22Rv1 (cell line): ENCODE measurements at regions not wholly inside any gene's neighbourhood (a gene's known extent, or its start where the extent isn't known, plus 50 kb on each side); places are given as distances from the start of the nearest gene placed in this dataset.

Experiments used
- ZFX ChIP-seq: fragments of 450-650 bp; IDR thresholded peaks from 2 replicates; pipeline ENCODE4 v1.6.1; 2017; ENCODE audit warnings: antibody characterized with exemption, borderline replicate concordance
- TF ChIP-seq, protein P1 (sequence below): fragments of 450-650 bp; IDR thresholded peaks from 2 replicates; pipeline ENCODE4 v1.5.1; 2017; ENCODE audit warnings: mild to moderate bottlenecking

DNA sequence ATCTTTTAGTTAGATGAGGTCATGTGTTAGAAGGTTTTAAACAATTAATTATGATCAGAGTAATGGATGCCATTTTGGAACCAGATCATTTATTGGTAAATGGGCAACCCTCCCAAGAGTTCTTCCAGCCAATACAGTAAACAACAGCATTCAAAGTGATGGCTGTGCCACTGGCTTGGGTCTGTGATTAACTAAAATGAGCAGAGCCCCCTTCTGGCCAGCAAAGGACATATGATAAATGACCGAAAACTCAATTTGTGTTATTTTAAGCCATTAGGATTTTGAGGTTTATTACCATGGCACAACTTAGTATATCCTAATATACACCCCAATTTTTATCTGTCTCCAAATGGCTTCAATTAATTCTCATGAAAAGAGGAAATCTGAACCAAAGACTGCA lies 90.8 kb upstream of the NPFFR2 start:
- TF ChIP-seq, protein P1, sequence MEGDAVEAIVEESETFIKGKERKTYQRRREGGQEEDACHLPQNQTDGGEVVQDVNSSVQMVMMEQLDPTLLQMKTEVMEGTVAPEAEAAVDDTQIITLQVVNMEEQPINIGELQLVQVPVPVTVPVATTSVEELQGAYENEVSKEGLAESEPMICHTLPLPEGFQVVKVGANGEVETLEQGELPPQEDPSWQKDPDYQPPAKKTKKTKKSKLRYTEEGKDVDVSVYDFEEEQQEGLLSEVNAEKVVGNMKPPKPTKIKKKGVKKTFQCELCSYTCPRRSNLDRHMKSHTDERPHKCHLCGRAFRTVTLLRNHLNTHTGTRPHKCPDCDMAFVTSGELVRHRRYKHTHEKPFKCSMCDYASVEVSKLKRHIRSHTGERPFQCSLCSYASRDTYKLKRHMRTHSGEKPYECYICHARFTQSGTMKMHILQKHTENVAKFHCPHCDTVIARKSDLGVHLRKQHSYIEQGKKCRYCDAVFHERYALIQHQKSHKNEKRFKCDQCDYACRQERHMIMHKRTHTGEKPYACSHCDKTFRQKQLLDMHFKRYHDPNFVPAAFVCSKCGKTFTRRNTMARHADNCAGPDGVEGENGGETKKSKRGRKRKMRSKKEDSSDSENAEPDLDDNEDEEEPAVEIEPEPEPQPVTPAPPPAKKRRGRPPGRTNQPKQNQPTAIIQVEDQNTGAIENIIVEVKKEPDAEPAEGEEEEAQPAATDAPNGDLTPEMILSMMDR = peak; percentile 70
- no peak for TF ChIP-seq ZFX
